Left ventricle myocardium inferior (tissue), 1 donor: ENCODE measurements at regions not wholly inside any gene's neighbourhood (a gene's known extent, or its start where the extent isn't known, plus 50 kb on each side); places are given as distances from the start of the nearest gene placed in this dataset.

Experiments used
- DNase-seq: peaks from one replicate; pipeline ENCODE4 v3.0.0-alpha.2; 2020
- H3K27ac ChIP-seq: fragments of 200-600 bp; replicated peaks from 2 replicates; pipeline ENCODE4 v1.8.0; 2021
- H3K27me3 ChIP-seq: fragments of 200-600 bp; 2 replicates; pipeline ENCODE4 v1.8.0; 2021; ENCODE audit warnings: low read depth
- H3K36me3 ChIP-seq: fragments of 200-600 bp; 2 replicates; pipeline ENCODE4 v1.8.0; 2021
- H3K4me1 ChIP-seq: fragments of 200-600 bp; 2 replicates; pipeline ENCODE4 v1.8.0; 2021
- H3K4me3 ChIP-seq: fragments of 200-600 bp; 2 replicates; pipeline ENCODE4 v1.8.0; 2021; ENCODE audit warnings: mild to moderate bottlenecking, moderate library complexity
- H3K9me3 ChIP-seq: fragments of 200-600 bp; replicated peaks from 2 replicates; pipeline ENCODE4 v1.8.0; 2021
- CTCF ChIP-seq: fragments of 200-600 bp; IDR thresholded peaks from 2 replicates; pipeline ENCODE4 v1.8.0; 2021; ENCODE audit warnings: antibody characterized with exemption, mild to moderate bottlenecking, borderline replicate concordance
- intact Hi-C: fragments of 100-400 bp; cut with micrococcal nuclease; formaldehyde crosslinking; loops from one replicate; pipeline ENCODE4 v1.11.0; 2022
- donor health status: DM: no; HTN: yes; CAD: no; lungs with severe emphysema.

GRCh38 chr5:101989659-101990058 lies 306.4 kb downstream of the SLCO4C1 start:
- Histone ChIP-seq H3K4me3 (no peak overlapping the region), H3K4me1 (no peaks in the 10 kb centered on the region), H3K27ac (no peak overlapping the region), H3K27me3 (no peaks in the 10 kb centered on the region), H3K36me3 (no peaks in the 10 kb centered on the region), H3K9me3 (no peaks in the 10 kb centered on the region)
- no peak for TF ChIP-seq CTCF
- intact Hi-C loops: no loop called here
- DNase-seq: no peak

- Histone ChIP-seq H3K4me3 (no peak overlapping the region), H3K9me3 (no peaks in the 10 kb centered on the region), H3K27ac (no peak overlapping the region), H3K36me3 (no peaks in the 10 kb centered on the region), H3K27me3 (no peaks in the 10 kb centered on the region), H3K4me1 (no peaks in the 10 kb centered on the region)
- peak; percentile 50 for TF ChIP-seq CTCF
- no peak for DNase-seq
- intact Hi-C loops: no loop called here
Observed at GRCh38 chr5:101977729-101978345, 318.2 kb downstream of the SLCO4C1 start.

GRCh38 chr5:101976933-101977332 lies 319.2 kb downstream of the SLCO4C1 start:
- no peak for DNase-seq
- no peak for TF ChIP-seq CTCF
- Histone ChIP-seq H3K27me3 (no peaks in the 10 kb centered on the region), H3K4me1 (no peaks in the 10 kb centered on the region), H3K27ac (no peak overlapping the region), H3K9me3 (no peaks in the 10 kb centered on the region), H3K4me3 (no peak overlapping the region), H3K36me3 (no peaks in the 10 kb centered on the region)
- intact Hi-C loops: no loop called here

- DNase-seq: no peak
- TF ChIP-seq CTCF: no peak
- H3K27ac ChIP-seq: no peak overlapping the region
- intact Hi-C loops: no loop called here
- H3K27me3 ChIP-seq: no peaks in the 10 kb centered on the region
- H3K4me1 ChIP-seq: no peaks in the 10 kb centered on the region
- no peaks in the 10 kb centered on the region for H3K9me3 ChIP-seq
- no peak overlapping the region for H3K4me3 ChIP-seq
- no peaks in the 10 kb centered on the region for H3K36me3 ChIP-seq
Observed at GRCh38 chr5:101969742-101970141, 326.3 kb downstream of the SLCO4C1 start.

GRCh38 chr5:101966476-101966875 lies 329.6 kb downstream of the SLCO4C1 start:
- Histone ChIP-seq H3K36me3 (no peaks in the 10 kb centered on the region), H3K4me1 (no peaks in the 10 kb centered on the region), H3K9me3 (no peaks in the 10 kb centered on the region), H3K4me3 (no peak overlapping the region), H3K27ac (no peak overlapping the region), H3K27me3 (no peaks in the 10 kb centered on the region)
- intact Hi-C loops: no loop called here
- no peak for DNase-seq
- TF ChIP-seq CTCF: no peak

- no peak for DNase-seq
- no peaks in the 10 kb centered on the region for H3K9me3 ChIP-seq
- H3K4me1 ChIP-seq: no peaks in the 10 kb centered on the region
- H3K36me3 ChIP-seq: no peaks in the 10 kb centered on the region
- intact Hi-C loops: no loop called here
- H3K27ac ChIP-seq: no peak overlapping the region
- H3K4me3 ChIP-seq: no peak overlapping the region
- no peak for TF ChIP-seq CTCF
- H3K27me3 ChIP-seq: no peaks in the 10 kb centered on the region
Observed at GRCh38 chr5:101955891-101956290, 340.2 kb downstream of the SLCO4C1 start.
